Loucy (cell line): ENCODE measurements at regions not wholly inside any gene's neighbourhood (a gene's known extent, or its start where the extent isn't known, plus 50 kb on each side); places are given as distances from the start of the nearest gene placed in this dataset.

Experiments
- H2AFZ ChIP-seq: fragments of 200-600 bp; sonication (generic); 2 replicates; pipeline ENCODE4 v1.6.0; 2016; ENCODE audit warnings: antibody characterized with exemption, mild to moderate bottlenecking, low read length, moderate library complexity
- H3F3A ChIP-seq: fragments of 200-600 bp; 2 replicates; pipeline ENCODE4 v1.6.0; 2016; ENCODE audit warnings: antibody characterized with exemption, low read depth, mild to moderate bottlenecking
- H3K27me3 ChIP-seq: fragments of 200-600 bp; sonication (generic); 2 replicates; pipeline ENCODE4 v1.6.1; 2014; ENCODE audit warnings: low read length, mild to moderate bottlenecking; ENCODE audit not compliant: insufficient read depth, poor library complexity, severe bottlenecking
- H3K36me3 ChIP-seq: fragments of 200-600 bp; sonication (generic); 2 replicates; pipeline ENCODE4 v1.6.1; 2016; ENCODE audit warnings: low read length; ENCODE audit not compliant: insufficient read depth
- H3K4me1 ChIP-seq: fragments of 200-600 bp; sonication (generic); 2 replicates; pipeline ENCODE4 v1.5.1; 2014; ENCODE audit warnings: low read length, mild to moderate bottlenecking; ENCODE audit not compliant: insufficient read depth, poor library complexity, severe bottlenecking
- H3K4me2 ChIP-seq: fragments of 200-600 bp; sonication (generic); 2 replicates; pipeline ENCODE4 v1.6.0; 2014; ENCODE audit warnings: antibody characterized with exemption, low read length, low read depth, mild to moderate bottlenecking; ENCODE audit not compliant: poor library complexity, severe bottlenecking
- H3K4me3 ChIP-seq: fragments of 200-600 bp; sonication (generic); 2 replicates; pipeline ENCODE4 v1.5.1; 2014; ENCODE audit warnings: low read length, mild to moderate bottlenecking, mixed read lengths; ENCODE audit not compliant: poor library complexity, severe bottlenecking
- H3K79me2 ChIP-seq: fragments of 200-600 bp; sonication (generic); 2 replicates; pipeline ENCODE4 v1.6.1; 2014; ENCODE audit warnings: low read length; ENCODE audit not compliant: insufficient read depth
- H3K9ac ChIP-seq: fragments of 200-600 bp; sonication (generic); 2 replicates; pipeline ENCODE4 v1.6.0; 2014; ENCODE audit warnings: mild to moderate bottlenecking, low read depth, low read length, moderate library complexity; ENCODE audit not compliant: poor library complexity, severe bottlenecking
- H3K9me2 ChIP-seq: fragments of 200-600 bp; sonication (generic); replicated peaks from 2 replicates; pipeline ENCODE4 v1.6.1; 2016; ENCODE audit warnings: low read depth, low read length, mixed read lengths
- H3K9me3 ChIP-seq: fragments of 200-600 bp; sonication (generic); 2 replicates; pipeline ENCODE4 v1.6.1; 2014; ENCODE audit warnings: mild to moderate bottlenecking, antibody characterized with exemption, low read length, low read depth; ENCODE audit not compliant: insufficient read depth
- H4K20me1 ChIP-seq: fragments of 200-600 bp; sonication (generic); 2 replicates; pipeline ENCODE4 v1.6.0; 2014; ENCODE audit warnings: antibody characterized with exemption, low read length, mild to moderate bottlenecking; ENCODE audit not compliant: insufficient read depth, poor library complexity, severe bottlenecking
- CTCF ChIP-seq: fragments of 200-600 bp; sonication (generic); conservative IDR thresholded peaks from 2 replicates; pipeline ENCODE4 v1.5.1; 2014; ENCODE audit warnings: mild to moderate bottlenecking, antibody characterized with exemption, low read length
- EZH2phosphoT487 ChIP-seq: fragments of 200-600 bp; IDR thresholded peaks from 2 replicates; pipeline ENCODE4 v1.6.1; 2018; ENCODE audit warnings: antibody characterized with exemption, mild to moderate bottlenecking, moderate library complexity, borderline replicate concordance

GRCh38 chr2:144681389-144681788 lies 161.5 kb upstream of the ZEB2 start:
- TF ChIP-seq EZH2phosphoT487, result no peak
- TF ChIP-seq CTCF, result no peak
- Histone ChIP-seq H4K20me1 (no peaks in the 10 kb centered on the region), H3K4me3 (no peak overlapping the region), H3K27me3 (no peaks in the 10 kb centered on the region), H3K9me2 (no peaks in the 10 kb centered on the region), H3K4me1 (no peaks in the 10 kb centered on the region), H3F3A (no peaks in the 10 kb centered on the region), H3K9ac (no peak overlapping the region), H2AFZ (no peak overlapping the region), H3K36me3 (no peaks in the 10 kb centered on the region), H3K4me2 (no peak overlapping the region), H3K9me3 (no peaks in the 10 kb centered on the region), H3K79me2 (no peaks in the 10 kb centered on the region)

GRCh38 chr2:144679942-144680341 lies 160.0 kb upstream of the ZEB2 start:
- Histone ChIP-seq H2AFZ (no peak overlapping the region), H3K79me2 (no peaks in the 10 kb centered on the region)

GRCh38 chr2:144678736-144679135 lies 158.8 kb upstream of the ZEB2 start:
- no peaks in the 10 kb centered on the region for H4K20me1 ChIP-seq
- no peak overlapping the region for H3K4me3 ChIP-seq
- H3K4me1 ChIP-seq, result no peaks in the 10 kb centered on the region
- H3F3A ChIP-seq, result no peaks in the 10 kb centered on the region
- no peaks in the 10 kb centered on the region for H3K36me3 ChIP-seq
- no peak for TF ChIP-seq CTCF
- no peak for TF ChIP-seq EZH2phosphoT487
- no peak overlapping the region for H3K9ac ChIP-seq
- H3K4me2 ChIP-seq, result no peak overlapping the region
- H3K9me3 ChIP-seq, result no peaks in the 10 kb centered on the region
- H3K79me2 ChIP-seq, result no peaks in the 10 kb centered on the region
- H3K27me3 ChIP-seq, result no peaks in the 10 kb centered on the region
- H3K9me2 ChIP-seq, result no peaks in the 10 kb centered on the region
- no peak overlapping the region for H2AFZ ChIP-seq

More at GRCh38 chr2:144679942-144680341, 160.0 kb upstream of the ZEB2 start:
- H4K20me1 ChIP-seq, result no peaks in the 10 kb centered on the region
- H3F3A ChIP-seq, result no peaks in the 10 kb centered on the region
- H3K9me2 ChIP-seq, result no peaks in the 10 kb centered on the region
- no peaks in the 10 kb centered on the region for H3K36me3 ChIP-seq
- no peaks in the 10 kb centered on the region for H3K4me1 ChIP-seq
- no peak overlapping the region for H3K4me2 ChIP-seq
- no peaks in the 10 kb centered on the region for H3K9me3 ChIP-seq
- no peak for TF ChIP-seq EZH2phosphoT487
- no peak for TF ChIP-seq CTCF
- no peaks in the 10 kb centered on the region for H3K27me3 ChIP-seq
- H3K9ac ChIP-seq, result no peak overlapping the region
- H3K4me3 ChIP-seq, result no peak overlapping the region
